ENCODE measurements at regions not wholly inside any gene's neighbourhood (a gene's known extent, or its start where the extent isn't known, plus 50 kb on each side); places are given as distances from the start of the nearest gene placed in this dataset.

- Histone ChIP-seq H3K36me3 (ENCODE audit: control insufficient read depth, insufficient read depth, low read length) (no peaks in the 10 kb centered on the region), H3K27ac (ENCODE audit: extremely low read depth, low read depth, low read length) (no peak overlapping the region), H3K79me2 (ENCODE audit: control insufficient read depth, insufficient read depth, low read length) (no peaks in the 10 kb centered on the region), H3K4me1 (replicated peaks in 1 of 2; ENCODE audit: control insufficient read depth in 2 of 2, insufficient read depth in 2 of 2, low read length in 2 of 2) (no peaks in the 10 kb centered on the region), H2AFZ (ENCODE audit: low read depth, low read length) (no peak overlapping the region), H3K27me3 (ENCODE audit: control insufficient read depth in 2 of 2, insufficient read depth in 2 of 2, low read length in 2 of 2) (no peaks in the 10 kb centered on the region; a peak in 1 of 5 replicates), H3K4me2 (ENCODE audit: insufficient read depth, low read length) (no peak overlapping the region), H3K4me3 (no peak overlapping the region), H4K20me1 (replicated peaks; ENCODE audit: control insufficient read depth, insufficient read depth, low read length) (no peaks in the 10 kb centered on the region), H3K9ac (ENCODE audit: insufficient read depth in 1 of 2, low read depth in 2 of 2, low read length in 2 of 2) (no peak overlapping the region), H3K9me3 (replicated peaks; ENCODE audit: control insufficient read depth, insufficient read depth, low read depth, low read length) (no peaks in the 10 kb centered on the region), H3K9me1 (ENCODE audit: control insufficient read depth, insufficient read depth, low read length) (no peaks in the 10 kb centered on the region)
- BruUV-seq (replicated peaks): no TSS peak
- no peak for FAIRE-seq
- in situ Hi-C loops (cut with MboI): no loop called here
- CTCF ChIA-PET (ENCODE audit: low intra/inter-chr PET ratio): no interaction called here
- TF ChIP-seq PHB (CRISPR knock-in tag; IDR thresholded peaks at IDR 0.05) (no peak), POLR2B (IDR thresholded peaks at IDR 0.05; ENCODE audit: low read depth, partially characterized antibody) (no peak), TAF7 (tag; IDR thresholded peaks at IDR 0.05) (no peak), JUND (IDR thresholded peaks at IDR 0.05; ENCODE audit: borderline replicate concordance, low read depth, low read length) (no peak), JUND (tag; IDR thresholded peaks at IDR 0.05; ENCODE audit: borderline replicate concordance, low read depth, low read length) (no peak), ZNF75A (CRISPR knock-in tag; IDR thresholded peaks at IDR 0.05) (no peak), ZNF644 (tag; IDR thresholded peaks at IDR 0.05; ENCODE audit: low read depth) (no peak), MYC (IDR thresholded peaks at IDR 0.05; ENCODE audit: low read depth, low read length) (no peak), MYC (CRISPR knock-in tag; IDR thresholded peaks at IDR 0.05; ENCODE audit: borderline replicate concordance, low read depth) (no peak)
- intact Hi-C loops (cut with micrococcal nuclease): no loop called here
- ATAC-seq: no peak
- 0% methylated on average over 4 of the region's 4 CpGs for WGBS (ENCODE audit: insufficient coverage, low coverage, missing lambda C conversion rate)
- no peak for DNase-seq (ENCODE audit: extremely low read depth in 1 of 4, low spot score in 3 of 4)
- POLR2A ChIA-PET: interaction anchor here (1.6 kb wide), 1 partner anchor 11 kb away, joined by 4 read pairs; no protein-coding TSS in a partner anchor
Measured at GRCh38 chr16:13480801-13481200, 439.2 kb upstream of the ERCC4 start.
